ENCODE measurements at regions not wholly inside any gene's neighbourhood (a gene's known extent, or its start where the extent isn't known, plus 50 kb on each side); places are given as distances from the start of the nearest gene placed in this dataset.

GRCh38 chr6:163773646-163774045 is 359.1 kb downstream of the QKI start:
- Histone ChIP-seq H3K4me3 (no peak overlapping the region), H3K9me3 (no peaks in the 10 kb centered on the region), H3K4me1 (no peaks in the 10 kb centered on the region), H3K27ac (no peak overlapping the region), H3K36me3 (no peaks in the 10 kb centered on the region), H3K27me3 (no peaks in the 10 kb centered on the region)
- 70 to 79% methylated on average over 4 of the region's 4 CpGs for WGBS, 2 donors
- no peak for TF ChIP-seq EP300 (IDR thresholded peaks at IDR 0.05)
- no peak for TF ChIP-seq CTCF (IDR thresholded peaks at IDR 0.05)
- no peak for TF ChIP-seq POLR2A (IDR thresholded peaks at IDR 0.05)
- DNase-seq (ENCODE audit: low spot score in 2 of 2): no peak

GRCh38 chr6:163772701-163773100 is 358.2 kb downstream of the QKI start:
- Histone ChIP-seq H3K4me3 (no peak overlapping the region), H3K9me3 (no peaks in the 10 kb centered on the region), H3K27me3 (no peaks in the 10 kb centered on the region), H3K27ac (no peak overlapping the region), H3K4me1 (no peaks in the 10 kb centered on the region), H3K36me3 (no peaks in the 10 kb centered on the region)
- DNase-seq (ENCODE audit: low spot score in 2 of 2): no peak
- WGBS, 2 donors: 87 to 96% methylated on average over 1 of the region's 1 CpG
- TF ChIP-seq EP300 (IDR thresholded peaks at IDR 0.05) (no peak), CTCF (IDR thresholded peaks at IDR 0.05) (no peak), POLR2A (IDR thresholded peaks at IDR 0.05) (no peak)

- Histone ChIP-seq H3K4me1 (no peaks in the 10 kb centered on the region), H3K36me3 (no peaks in the 10 kb centered on the region), H3K9me3 (no peaks in the 10 kb centered on the region), H3K4me3 (no peak overlapping the region), H3K27ac (no peak overlapping the region), H3K27me3 (no peaks in the 10 kb centered on the region)
- 62 to 63% methylated on average over 1 of the region's 1 CpG for WGBS, 2 donors
- no peak for DNase-seq (ENCODE audit: low spot score in 2 of 2)
- TF ChIP-seq CTCF (IDR thresholded peaks at IDR 0.05) (no peak), POLR2A (IDR thresholded peaks at IDR 0.05) (no peak), EP300 (IDR thresholded peaks at IDR 0.05) (no peak)
Observed at GRCh38 chr6:163771180-163771579, 356.7 kb downstream of the QKI start.

GRCh38 chr6:163768905-163769304 is 354.4 kb downstream of the QKI start:
- no peak for TF ChIP-seq POLR2A (IDR thresholded peaks at IDR 0.05)
- no peak for TF ChIP-seq EP300 (IDR thresholded peaks at IDR 0.05)
- no peak for TF ChIP-seq CTCF (IDR thresholded peaks at IDR 0.05)
- H3K36me3 ChIP-seq: no peaks in the 10 kb centered on the region

GRCh38 chr6:163766936-163767335 is 352.4 kb downstream of the QKI start:
- 97 to 100% methylated on average over 2 of the region's 2 CpGs for WGBS, 2 donors

More at GRCh38 chr6:163768905-163769304, 354.4 kb downstream of the QKI start:
- DNase-seq (ENCODE audit: low spot score in 2 of 2): no peak
- H3K27me3 ChIP-seq: no peaks in the 10 kb centered on the region
- no peak overlapping the region for H3K4me3 ChIP-seq
- no peaks in the 10 kb centered on the region for H3K9me3 ChIP-seq
- H3K27ac ChIP-seq: no peak overlapping the region
- peaks cover 0 to 15% (median 4%) of the 10 kb centered on the region in 4 donors for H3K4me1 ChIP-seq

More at GRCh38 chr6:163766936-163767335, 352.4 kb downstream of the QKI start:
- H3K4me1 ChIP-seq: peaks cover 0 to 15% (median 4%) of the 10 kb centered on the region in 4 donors
- DNase-seq (ENCODE audit: low spot score in 2 of 2): no peak
- no peak overlapping the region for H3K27ac ChIP-seq
- H3K27me3 ChIP-seq: no peaks in the 10 kb centered on the region
- no peaks in the 10 kb centered on the region for H3K36me3 ChIP-seq
- H3K9me3 ChIP-seq: no peaks in the 10 kb centered on the region
- no peak overlapping the region for H3K4me3 ChIP-seq
- no peak for TF ChIP-seq EP300 (IDR thresholded peaks at IDR 0.05)
- no peak for TF ChIP-seq CTCF (IDR thresholded peaks at IDR 0.05)
- TF ChIP-seq POLR2A (IDR thresholded peaks at IDR 0.05): no peak

Measured in tibial nerve (tissue), 4 donors.